Gastrocnemius medialis (tissue), 4 donors: ENCODE measurements at regions not wholly inside any gene's neighbourhood (a gene's known extent, or its start where the extent isn't known, plus 50 kb on each side); places are given as distances from the start of the nearest gene placed in this dataset.

ENCODE experiments used
- ATAC-seq, 2 donors: fragments of 150-250 bp; one replicate each; pipeline ENCODE4 v1.9.1; 2016
- DNase-seq, 2 donors: peaks; one replicate each; pipeline ENCODE4 v3.0.0-alpha.2; 2019
- H3K27ac ChIP-seq, 4 donors: fragments of 200-600 bp; sonication (generic); 1 replicate in 1 of 4; 2 replicates in 3 of 4; pipeline ENCODE4 v1.5.1; 2016 to 2018; ENCODE audit warnings: mild to moderate bottlenecking in 2 of 4, moderate library complexity in 1 of 4
- H3K27me3 ChIP-seq, 3 donors: fragments of 200-600 bp; sonication (generic) in 2 of 3; 1 replicate in 1 of 3; 2 replicates in 2 of 3; pipeline versions ENCODE4 v1.5.1 to v1.6.0; 2016 to 2019; ENCODE audit warnings: mild to moderate bottlenecking in 1 of 3, moderate library complexity in 1 of 3
- H3K36me3 ChIP-seq, 2 donors: fragments of 200-600 bp; sonication (generic) in 1 of 2; one replicate each; pipeline ENCODE4 v1.5.1; 2017 to 2018
- H3K4me1 ChIP-seq, 2 donors: fragments of 200-600 bp; sonication (generic) in 1 of 2; one replicate each; pipeline ENCODE4 v1.5.1; 2016 to 2017; ENCODE audit warnings: mild to moderate bottlenecking in 2 of 2
- H3K4me3 ChIP-seq, 4 donors: fragments of 200-600 bp; sonication (generic) in 3 of 4; 1 replicate in 1 of 4; 2 replicates in 3 of 4; pipeline ENCODE4 v1.5.1; 2016 to 2019; ENCODE audit warnings: mild to moderate bottlenecking in 2 of 4
- H3K9me3 ChIP-seq, 3 donors: fragments of 200-600 bp; sonication (generic) in 2 of 3; 1 replicate in 1 of 3; 2 replicates in 2 of 3; pipeline ENCODE4 v1.5.1; 2016 to 2019
- CTCF ChIP-seq, 5 experiments: fragments of 450-650 bp in 3 of 5; fragments of 200-600 bp in 2 of 5; sonication (generic) in 2 of 5; IDR thresholded peaks in 4 of 5; conservative IDR thresholded peaks in 1 of 5; 1 replicate in 4 of 5; 2 replicates in 1 of 5; pipeline ENCODE4 v1.5.1; 2016 to 2019; ENCODE audit warnings: antibody characterized with exemption in 5 of 5, mild to moderate bottlenecking in 3 of 5, moderate library complexity in 3 of 5
- POLR2A ChIP-seq, 2 donors: fragments of 450-650 bp; IDR thresholded peaks; one replicate each; pipeline ENCODE4 v1.6.1; 2017; ENCODE audit warnings: antibody characterized with exemption in 2 of 2, mild to moderate bottlenecking in 2 of 2, moderate library complexity in 2 of 2
- in situ Hi-C, 4 donors: fragments of 200-750 bp; cut with MboI; loops; one replicate each; pipeline versions ENCODE4 v1.15.0 to v1.8.0; 2017; ENCODE audit warnings: low sequenced_read_pairs in 4 of 4
- intact Hi-C: fragments of 100-400 bp; cut with DNase I; formaldehyde crosslinking; loops from one replicate; pipeline ENCODE4 v1.15.1; 2023; ENCODE audit warnings: low total_unique reads

GRCh38 chr12:84492351-84492883, 420.2 kb downstream of the SLC6A15 start:
- Histone ChIP-seq H3K4me3 (no peak overlapping the region), H3K36me3 (no peaks in the 10 kb centered on the region), H3K27me3 (no peaks in the 10 kb centered on the region), H3K9me3 (no peaks in the 10 kb centered on the region), H3K27ac (no peak overlapping the region), H3K4me1 (no peaks in the 10 kb centered on the region)
- in situ Hi-C loops = no loop called here
- TF ChIP-seq POLR2A (IDR thresholded peaks at IDR 0.05) (no peak), CTCF (IDR thresholded peaks at IDR 0.05 in 4 of 5, conservative IDR thresholded peaks at IDR 0.05 in 1 of 5) (no peak)
- DNase-seq (no peak), ATAC-seq (no peak)
- intact Hi-C loops = no loop called here

GRCh38 chr12:84484798-84485197, 427.8 kb downstream of the SLC6A15 start:
- in situ Hi-C loops (no loop called here), intact Hi-C loops (no loop called here)
- H3K9me3 ChIP-seq = no peaks in the 10 kb centered on the region
- no peak for DNase-seq
- no peak for ATAC-seq
- H3K4me1 ChIP-seq = no peaks in the 10 kb centered on the region
- no peaks in the 10 kb centered on the region for H3K36me3 ChIP-seq
- TF ChIP-seq CTCF (IDR thresholded peaks at IDR 0.05 in 4 of 5, conservative IDR thresholded peaks at IDR 0.05 in 1 of 5) (no peak), POLR2A (IDR thresholded peaks at IDR 0.05) (no peak)
- H3K27me3 ChIP-seq = no peaks in the 10 kb centered on the region
- no peak overlapping the region for H3K4me3 ChIP-seq
- no peak overlapping the region for H3K27ac ChIP-seq

GRCh38 chr12:84480803-84481202, 431.8 kb downstream of the SLC6A15 start:
- no peaks in the 10 kb centered on the region for H3K4me1 ChIP-seq
- no peaks in the 10 kb centered on the region for H3K9me3 ChIP-seq
- H3K4me3 ChIP-seq = no peak overlapping the region
- ATAC-seq (no peak), DNase-seq (no peak)
- TF ChIP-seq POLR2A (IDR thresholded peaks at IDR 0.05) = no peak
- TF ChIP-seq CTCF (IDR thresholded peaks at IDR 0.05 in 4 of 5, conservative IDR thresholded peaks at IDR 0.05 in 1 of 5) = no peak
- no peaks in the 10 kb centered on the region for H3K36me3 ChIP-seq
- in situ Hi-C loops = no loop called here
- intact Hi-C loops = no loop called here
- no peak overlapping the region for H3K27ac ChIP-seq
- no peaks in the 10 kb centered on the region for H3K27me3 ChIP-seq

- in situ Hi-C loops = no loop called here
- ATAC-seq = no peak
- H3K9me3 ChIP-seq = no peaks in the 10 kb centered on the region
Observed at GRCh38 chr12:84470361-84470760, 442.2 kb downstream of the SLC6A15 start.

More at GRCh38 chr12:84470361-84470760, 442.2 kb downstream of the SLC6A15 start:
- no peak for DNase-seq
- Histone ChIP-seq H3K27ac (no peak overlapping the region), H3K36me3 (no peaks in the 10 kb centered on the region), H3K27me3 (no peaks in the 10 kb centered on the region), H3K4me1 (no peaks in the 10 kb centered on the region), H3K4me3 (no peak overlapping the region)
- TF ChIP-seq CTCF (IDR thresholded peaks at IDR 0.05 in 4 of 5, conservative IDR thresholded peaks at IDR 0.05 in 1 of 5) (no peak), POLR2A (IDR thresholded peaks at IDR 0.05) (no peak)
- intact Hi-C loops = no loop called here
